A549 (cell line): ENCODE measurements at regions not wholly inside any gene's neighbourhood (a gene's known extent, or its start where the extent isn't known, plus 50 kb on each side); places are given as distances from the start of the nearest gene placed in this dataset.

Source experiments
- CHD2 ChIP-seq: fragments of 150-350 bp; IDR thresholded peaks from 2 replicates; pipeline ENCODE4 v1.6.1; 2014; ENCODE audit warnings: low read length; ENCODE audit not compliant: partially characterized antibody
- CTCF ChIP-seq: fragments of >200 bp; sonication (Bioruptor Twin); formaldehyde crosslinking; IDR thresholded peaks from 3 replicates; pipeline ENCODE4 v1.5.1; 2016
- JUN ChIP-seq, 2 experiments: fragments of >200 bp; sonication (Bioruptor Twin); formaldehyde crosslinking; IDR thresholded peaks; 2 replicates in 1 of 2; 3 replicates in 1 of 2; pipeline ENCODE4 v1.6.1; 2016 to 2017
- KDM1A ChIP-seq: fragments of 200-600 bp; sonication (generic); IDR thresholded peaks from 2 replicates; pipeline ENCODE4 v1.6.1; 2016; ENCODE audit warnings: low read depth, mild to moderate bottlenecking
- POLR2A ChIP-seq: IDR thresholded peaks from 2 replicates; pipeline ENCODE4 v1.6.1; 2012; ENCODE audit warnings: mild to moderate bottlenecking, low read length
- USF2 ChIP-seq: fragments of 450-650 bp; IDR thresholded peaks from 2 replicates; pipeline ENCODE4 v1.6.1; 2014; ENCODE audit warnings: antibody characterized with exemption

GRCh38 chr13:103200118-103200885 is 134.1 kb upstream of the SLC10A2 start:
- TF ChIP-seq USF2 = no peak
- TF ChIP-seq CHD2 = no peak
- no peak for TF ChIP-seq KDM1A
- TF ChIP-seq JUN (IDR thresholded peaks at IDR 0.05) = no peak
- TF ChIP-seq POLR2A = no peak
- no peak for TF ChIP-seq CTCF
